Neuron (in vitro differentiated cells): ENCODE measurements at regions not wholly inside any gene's neighbourhood (a gene's known extent, or its start where the extent isn't known, plus 50 kb on each side); places are given as distances from the start of the nearest gene placed in this dataset.
"Not testable (repeated sequence)": the region's sequence is repeated elsewhere in the genome, so short reads cannot be mapped to it uniquely, and the experiment has no call there.

Experiments
- H2AFZ ChIP-seq: one replicate; pipeline ENCODE4 v1.6.1; 2013; ENCODE audit warnings: low read depth, mild to moderate bottlenecking, inconsistent platforms, low read length, moderate library complexity
- H3K27me3 ChIP-seq: one replicate; pipeline ENCODE4 v1.6.1; 2013; ENCODE audit warnings: low read length; ENCODE audit not compliant: insufficient read depth
- H3K36me3 ChIP-seq: one replicate; pipeline ENCODE4 v1.6.1; 2013; ENCODE audit warnings: low read length; ENCODE audit not compliant: insufficient read depth
- H3K4me1 ChIP-seq: one replicate; pipeline ENCODE4 v1.6.1; 2013; ENCODE audit warnings: low read length; ENCODE audit not compliant: insufficient read depth
- H3K4me3 ChIP-seq: 2 replicates; pipeline ENCODE4 v1.5.1; 2013; ENCODE audit warnings: mild to moderate bottlenecking, low read length, moderate library complexity
- H3K9me3 ChIP-seq: one replicate; pipeline ENCODE4 v1.6.1; 2013; ENCODE audit warnings: low read length

- Histone ChIP-seq H3K4me3 (no peak overlapping the region), H2AFZ (no peak overlapping the region), H3K36me3 (no peaks in the 10 kb centered on the region), H3K27me3 (no peaks in the 10 kb centered on the region), H3K4me1 (no peaks in the 10 kb centered on the region), H3K9me3 (no peaks in the 10 kb centered on the region)
These were observed 404.8 kb downstream of the EPHA5 start for GRCh38 chr4:65265526-65265925.

- no peaks in the 10 kb centered on the region for H3K9me3 ChIP-seq
- H3K4me3 ChIP-seq, result no peak overlapping the region
- H2AFZ ChIP-seq, result no peak overlapping the region
- H3K4me1 ChIP-seq, result peaks cover 3% of the 10 kb centered on the region
- no peaks in the 10 kb centered on the region for H3K36me3 ChIP-seq
- no peaks in the 10 kb centered on the region for H3K27me3 ChIP-seq
These were observed 411.0 kb downstream of the EPHA5 start for GRCh38 chr4:65259296-65259695.

GRCh38 chr4:65250916-65251315 lies 419.4 kb downstream of the EPHA5 start:
- Histone ChIP-seq H2AFZ (no peak overlapping the region), H3K4me3 (no peak overlapping the region)

GRCh38 chr4:65249111-65249510 lies 421.2 kb downstream of the EPHA5 start:
- H3K27me3 ChIP-seq, result no peaks in the 10 kb centered on the region
- H3K4me3 ChIP-seq, result no peak overlapping the region
- no peaks in the 10 kb centered on the region for H3K36me3 ChIP-seq
- no peak overlapping the region for H2AFZ ChIP-seq
- H3K4me1 ChIP-seq, result peaks cover 3% of the 10 kb centered on the region
- H3K9me3 ChIP-seq, result no peaks in the 10 kb centered on the region

More at GRCh38 chr4:65250916-65251315, 419.4 kb downstream of the EPHA5 start:
- Histone ChIP-seq H3K9me3 (no peaks in the 10 kb centered on the region), H3K4me1 (peaks cover 3% of the 10 kb centered on the region), H3K36me3 (no peaks in the 10 kb centered on the region), H3K27me3 (no peaks in the 10 kb centered on the region)

GRCh38 chr4:65242156-65242846 lies 428.0 kb downstream of the EPHA5 start:
- H3K4me3 ChIP-seq, result no peak overlapping the region
- H3K4me1 ChIP-seq, result no peaks in the 10 kb centered on the region
- no peaks in the 10 kb centered on the region for H3K27me3 ChIP-seq
- H3K36me3 ChIP-seq, result no peaks in the 10 kb centered on the region
- H3K9me3 ChIP-seq, result no peaks in the 10 kb centered on the region
- H2AFZ ChIP-seq, result no peak overlapping the region

- H2AFZ ChIP-seq, result no peak overlapping the region
- H3K4me1 ChIP-seq, result no peaks in the 10 kb centered on the region
- no peaks in the 10 kb centered on the region for H3K27me3 ChIP-seq
- H3K36me3 ChIP-seq, result no peaks in the 10 kb centered on the region
- H3K4me3 ChIP-seq, result no peak overlapping the region
- no peaks in the 10 kb centered on the region for H3K9me3 ChIP-seq
These were observed 428.9 kb downstream of the EPHA5 start for GRCh38 chr4:65241257-65241997.

GRCh38 chr4:65234061-65234460 lies 436.2 kb downstream of the EPHA5 start:
- H3K36me3 ChIP-seq, result no peaks in the 10 kb centered on the region
- no peaks in the 10 kb centered on the region for H3K4me1 ChIP-seq
- no peaks in the 10 kb centered on the region for H3K27me3 ChIP-seq
- H2AFZ ChIP-seq, result no peak overlapping the region
- no peaks in the 10 kb centered on the region for H3K9me3 ChIP-seq
- no peak overlapping the region for H3K4me3 ChIP-seq

GRCh38 chr4:65227628-65228027 lies 442.7 kb downstream of the EPHA5 start:
- Histone ChIP-seq H3K4me3 (no peak overlapping the region), H3K27me3 (no peaks in the 10 kb centered on the region), H3K36me3 (no peaks in the 10 kb centered on the region), H3K4me1 (no peaks in the 10 kb centered on the region), H3K9me3 (no peaks in the 10 kb centered on the region), H2AFZ (no peak overlapping the region)

- Histone ChIP-seq H3K27me3 (no peaks in the 10 kb centered on the region), H2AFZ (no peak overlapping the region), H3K4me3 (no peak overlapping the region), H3K4me1 (no peaks in the 10 kb centered on the region), H3K9me3 (no peaks in the 10 kb centered on the region), H3K36me3 (no peaks in the 10 kb centered on the region)
These were observed 446.7 kb downstream of the EPHA5 start for GRCh38 chr4:65223601-65224000.

GRCh38 chr4:65223074-65223473 lies 447.2 kb downstream of the EPHA5 start:
- not testable (repeated sequence) for H3K4me1 ChIP-seq, H3K9me3 ChIP-seq, H3K27me3 ChIP-seq, H2AFZ ChIP-seq, H3K4me3 ChIP-seq, H3K36me3 ChIP-seq

- no peaks in the 10 kb centered on the region for H3K9me3 ChIP-seq
- no peaks in the 10 kb centered on the region for H3K36me3 ChIP-seq
- no peaks in the 10 kb centered on the region for H3K27me3 ChIP-seq
- peaks cover 2% of the 10 kb centered on the region for H3K4me1 ChIP-seq
- H2AFZ ChIP-seq, result no peak overlapping the region
- no peak overlapping the region for H3K4me3 ChIP-seq
These were observed 453.1 kb downstream of the EPHA5 start for GRCh38 chr4:65217179-65217578.

GRCh38 chr4:65202853-65203236 lies 467.4 kb downstream of the EPHA5 start:
- Histone ChIP-seq H3K27me3 (no peaks in the 10 kb centered on the region), H3K4me1 (no peaks in the 10 kb centered on the region), H3K4me3 (no peak overlapping the region), H3K9me3 (no peaks in the 10 kb centered on the region), H2AFZ (no peak overlapping the region), H3K36me3 (no peaks in the 10 kb centered on the region)

GRCh38 chr4:65202165-65202852 lies 468.0 kb downstream of the EPHA5 start:
- no peaks in the 10 kb centered on the region for H3K36me3 ChIP-seq
- no peaks in the 10 kb centered on the region for H3K4me1 ChIP-seq
- H3K27me3 ChIP-seq, result no peaks in the 10 kb centered on the region
- no peak overlapping the region for H3K4me3 ChIP-seq
- H3K9me3 ChIP-seq, result no peaks in the 10 kb centered on the region
- no peak overlapping the region for H2AFZ ChIP-seq
